H1 (cell line): ENCODE measurements at regions not wholly inside any gene's neighbourhood (a gene's known extent, or its start where the extent isn't known, plus 50 kb on each side); places are given as distances from the start of the nearest gene placed in this dataset.

ENCODE experiments used
- JUN ChIP-seq: IDR thresholded peaks from 2 replicates; pipeline ENCODE4 v1.6.1; 2011; ENCODE audit warnings: low read depth, mild to moderate bottlenecking, improper control_type of control experiment, low read length
- MAFK ChIP-seq: IDR thresholded peaks from 2 replicates; pipeline ENCODE4 v1.6.1; 2012; ENCODE audit warnings: low read depth, mild to moderate bottlenecking, improper control_type of control experiment, low read length
- POLR2A ChIP-seq, 2 experiments: IDR thresholded peaks; 1 replicate in 1 of 2; 2 replicates in 1 of 2; pipeline ENCODE4 v1.6.1; 2011; ENCODE audit warnings: low read depth in 2 of 2, low read length in 2 of 2, mild to moderate bottlenecking in 2 of 2; ENCODE audit errors: control extremely low read depth in 1 of 2
- RBBP5 ChIP-seq: IDR thresholded peaks from 2 replicates; pipeline ENCODE4 v1.7.1; 2012; ENCODE audit warnings: low read depth, mild to moderate bottlenecking, inconsistent platforms, low read length, moderate library complexity, borderline replicate concordance
- ZNF274 ChIP-seq: IDR thresholded peaks from 2 replicates; pipeline ENCODE4 v1.7.0; 2012; ENCODE audit warnings: low read length, borderline replicate concordance; ENCODE audit errors: extremely low read depth
- TF ChIP-seq, protein P1 (sequence below): fragments of 300-600 bp; sonication (generic); IDR thresholded peaks from 2 replicates; pipeline ENCODE4 v1.7.1; 2012; ENCODE audit warnings: low read length, moderate library complexity, mild to moderate bottlenecking, inconsistent platforms; ENCODE audit not compliant: insufficient replicate concordance
- TF ChIP-seq, protein P2 (sequence below): IDR thresholded peaks from 2 replicates; pipeline ENCODE4 v1.6.1; 2012; ENCODE audit warnings: inconsistent platforms
- TF ChIP-seq, protein P3 (sequence below), 3 experiments: IDR thresholded peaks; 1 replicate in 2 of 3; 2 replicates in 1 of 3; pipeline versions ENCODE4 v1.5.1 to v1.6.1; 2011; ENCODE audit warnings: low read length in 3 of 3, mild to moderate bottlenecking in 3 of 3, inconsistent platforms in 2 of 3, low read depth in 1 of 3, moderate library complexity in 1 of 3; ENCODE audit not compliant: insufficient read depth in 1 of 3; ENCODE audit errors: control extremely low read depth in 1 of 3

DNA sequence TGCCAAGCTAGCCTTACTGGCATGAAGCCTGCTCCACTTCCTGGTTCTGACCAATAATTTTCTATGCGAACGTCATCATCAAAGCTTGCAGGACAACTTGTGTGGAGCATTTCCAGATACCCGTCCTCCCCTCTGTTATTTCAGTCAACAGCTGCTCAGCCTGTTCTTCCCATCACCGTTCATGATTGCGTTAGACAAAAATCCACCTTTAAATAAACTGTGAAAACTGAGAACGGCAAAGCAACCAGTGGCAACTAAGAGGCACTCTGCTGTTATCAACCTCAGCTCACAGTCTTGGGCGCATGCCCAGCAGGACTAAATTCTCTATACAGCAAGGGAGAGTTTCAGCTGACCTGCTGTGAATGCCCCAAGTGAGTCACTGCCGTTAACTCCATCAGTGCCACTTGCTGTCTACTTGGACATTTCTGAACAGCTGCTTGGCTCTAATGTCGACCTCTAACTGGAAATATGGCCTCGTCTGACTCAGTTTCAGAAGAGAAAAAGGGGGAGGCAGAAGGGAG is 207.4 kb upstream of the RUNX1 start (continued):
- TF ChIP-seq, protein P1, sequence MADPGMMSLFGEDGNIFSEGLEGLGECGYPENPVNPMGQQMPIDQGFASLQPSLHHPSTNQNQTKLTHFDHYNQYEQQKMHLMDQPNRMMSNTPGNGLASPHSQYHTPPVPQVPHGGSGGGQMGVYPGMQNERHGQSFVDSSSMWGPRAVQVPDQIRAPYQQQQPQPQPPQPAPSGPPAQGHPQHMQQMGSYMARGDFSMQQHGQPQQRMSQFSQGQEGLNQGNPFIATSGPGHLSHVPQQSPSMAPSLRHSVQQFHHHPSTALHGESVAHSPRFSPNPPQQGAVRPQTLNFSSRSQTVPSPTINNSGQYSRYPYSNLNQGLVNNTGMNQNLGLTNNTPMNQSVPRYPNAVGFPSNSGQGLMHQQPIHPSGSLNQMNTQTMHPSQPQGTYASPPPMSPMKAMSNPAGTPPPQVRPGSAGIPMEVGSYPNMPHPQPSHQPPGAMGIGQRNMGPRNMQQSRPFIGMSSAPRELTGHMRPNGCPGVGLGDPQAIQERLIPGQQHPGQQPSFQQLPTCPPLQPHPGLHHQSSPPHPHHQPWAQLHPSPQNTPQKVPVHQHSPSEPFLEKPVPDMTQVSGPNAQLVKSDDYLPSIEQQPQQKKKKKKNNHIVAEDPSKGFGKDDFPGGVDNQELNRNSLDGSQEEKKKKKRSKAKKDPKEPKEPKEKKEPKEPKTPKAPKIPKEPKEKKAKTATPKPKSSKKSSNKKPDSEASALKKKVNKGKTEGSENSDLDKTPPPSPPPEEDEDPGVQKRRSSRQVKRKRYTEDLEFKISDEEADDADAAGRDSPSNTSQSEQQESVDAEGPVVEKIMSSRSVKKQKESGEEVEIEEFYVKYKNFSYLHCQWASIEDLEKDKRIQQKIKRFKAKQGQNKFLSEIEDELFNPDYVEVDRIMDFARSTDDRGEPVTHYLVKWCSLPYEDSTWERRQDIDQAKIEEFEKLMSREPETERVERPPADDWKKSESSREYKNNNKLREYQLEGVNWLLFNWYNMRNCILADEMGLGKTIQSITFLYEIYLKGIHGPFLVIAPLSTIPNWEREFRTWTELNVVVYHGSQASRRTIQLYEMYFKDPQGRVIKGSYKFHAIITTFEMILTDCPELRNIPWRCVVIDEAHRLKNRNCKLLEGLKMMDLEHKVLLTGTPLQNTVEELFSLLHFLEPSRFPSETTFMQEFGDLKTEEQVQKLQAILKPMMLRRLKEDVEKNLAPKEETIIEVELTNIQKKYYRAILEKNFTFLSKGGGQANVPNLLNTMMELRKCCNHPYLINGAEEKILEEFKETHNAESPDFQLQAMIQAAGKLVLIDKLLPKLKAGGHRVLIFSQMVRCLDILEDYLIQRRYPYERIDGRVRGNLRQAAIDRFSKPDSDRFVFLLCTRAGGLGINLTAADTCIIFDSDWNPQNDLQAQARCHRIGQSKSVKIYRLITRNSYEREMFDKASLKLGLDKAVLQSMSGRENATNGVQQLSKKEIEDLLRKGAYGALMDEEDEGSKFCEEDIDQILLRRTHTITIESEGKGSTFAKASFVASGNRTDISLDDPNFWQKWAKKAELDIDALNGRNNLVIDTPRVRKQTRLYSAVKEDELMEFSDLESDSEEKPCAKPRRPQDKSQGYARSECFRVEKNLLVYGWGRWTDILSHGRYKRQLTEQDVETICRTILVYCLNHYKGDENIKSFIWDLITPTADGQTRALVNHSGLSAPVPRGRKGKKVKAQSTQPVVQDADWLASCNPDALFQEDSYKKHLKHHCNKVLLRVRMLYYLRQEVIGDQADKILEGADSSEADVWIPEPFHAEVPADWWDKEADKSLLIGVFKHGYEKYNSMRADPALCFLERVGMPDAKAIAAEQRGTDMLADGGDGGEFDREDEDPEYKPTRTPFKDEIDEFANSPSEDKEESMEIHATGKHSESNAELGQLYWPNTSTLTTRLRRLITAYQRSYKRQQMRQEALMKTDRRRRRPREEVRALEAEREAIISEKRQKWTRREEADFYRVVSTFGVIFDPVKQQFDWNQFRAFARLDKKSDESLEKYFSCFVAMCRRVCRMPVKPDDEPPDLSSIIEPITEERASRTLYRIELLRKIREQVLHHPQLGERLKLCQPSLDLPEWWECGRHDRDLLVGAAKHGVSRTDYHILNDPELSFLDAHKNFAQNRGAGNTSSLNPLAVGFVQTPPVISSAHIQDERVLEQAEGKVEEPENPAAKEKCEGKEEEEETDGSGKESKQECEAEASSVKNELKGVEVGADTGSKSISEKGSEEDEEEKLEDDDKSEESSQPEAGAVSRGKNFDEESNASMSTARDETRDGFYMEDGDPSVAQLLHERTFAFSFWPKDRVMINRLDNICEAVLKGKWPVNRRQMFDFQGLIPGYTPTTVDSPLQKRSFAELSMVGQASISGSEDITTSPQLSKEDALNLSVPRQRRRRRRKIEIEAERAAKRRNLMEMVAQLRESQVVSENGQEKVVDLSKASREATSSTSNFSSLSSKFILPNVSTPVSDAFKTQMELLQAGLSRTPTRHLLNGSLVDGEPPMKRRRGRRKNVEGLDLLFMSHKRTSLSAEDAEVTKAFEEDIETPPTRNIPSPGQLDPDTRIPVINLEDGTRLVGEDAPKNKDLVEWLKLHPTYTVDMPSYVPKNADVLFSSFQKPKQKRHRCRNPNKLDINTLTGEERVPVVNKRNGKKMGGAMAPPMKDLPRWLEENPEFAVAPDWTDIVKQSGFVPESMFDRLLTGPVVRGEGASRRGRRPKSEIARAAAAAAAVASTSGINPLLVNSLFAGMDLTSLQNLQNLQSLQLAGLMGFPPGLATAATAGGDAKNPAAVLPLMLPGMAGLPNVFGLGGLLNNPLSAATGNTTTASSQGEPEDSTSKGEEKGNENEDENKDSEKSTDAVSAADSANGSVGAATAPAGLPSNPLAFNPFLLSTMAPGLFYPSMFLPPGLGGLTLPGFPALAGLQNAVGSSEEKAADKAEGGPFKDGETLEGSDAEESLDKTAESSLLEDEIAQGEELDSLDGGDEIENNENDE = no peak
- TF ChIP-seq, protein P2, sequence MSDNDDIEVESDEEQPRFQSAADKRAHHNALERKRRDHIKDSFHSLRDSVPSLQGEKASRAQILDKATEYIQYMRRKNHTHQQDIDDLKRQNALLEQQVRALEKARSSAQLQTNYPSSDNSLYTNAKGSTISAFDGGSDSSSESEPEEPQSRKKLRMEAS = no peak
- TF ChIP-seq MAFK (no peak), ZNF274 (no peak), JUN (no peak), POLR2A (IDR thresholded peaks at IDR 0.05; ENCODE audit: control extremely low read depth in 1 of 2, low read depth in 2 of 2, low read length in 2 of 2) (no peak), RBBP5 (no peak)
- TF ChIP-seq, protein P3, sequence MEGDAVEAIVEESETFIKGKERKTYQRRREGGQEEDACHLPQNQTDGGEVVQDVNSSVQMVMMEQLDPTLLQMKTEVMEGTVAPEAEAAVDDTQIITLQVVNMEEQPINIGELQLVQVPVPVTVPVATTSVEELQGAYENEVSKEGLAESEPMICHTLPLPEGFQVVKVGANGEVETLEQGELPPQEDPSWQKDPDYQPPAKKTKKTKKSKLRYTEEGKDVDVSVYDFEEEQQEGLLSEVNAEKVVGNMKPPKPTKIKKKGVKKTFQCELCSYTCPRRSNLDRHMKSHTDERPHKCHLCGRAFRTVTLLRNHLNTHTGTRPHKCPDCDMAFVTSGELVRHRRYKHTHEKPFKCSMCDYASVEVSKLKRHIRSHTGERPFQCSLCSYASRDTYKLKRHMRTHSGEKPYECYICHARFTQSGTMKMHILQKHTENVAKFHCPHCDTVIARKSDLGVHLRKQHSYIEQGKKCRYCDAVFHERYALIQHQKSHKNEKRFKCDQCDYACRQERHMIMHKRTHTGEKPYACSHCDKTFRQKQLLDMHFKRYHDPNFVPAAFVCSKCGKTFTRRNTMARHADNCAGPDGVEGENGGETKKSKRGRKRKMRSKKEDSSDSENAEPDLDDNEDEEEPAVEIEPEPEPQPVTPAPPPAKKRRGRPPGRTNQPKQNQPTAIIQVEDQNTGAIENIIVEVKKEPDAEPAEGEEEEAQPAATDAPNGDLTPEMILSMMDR (IDR thresholded peaks at IDR 0.05; ENCODE audit: control extremely low read depth in 1 of 3, insufficient read depth in 1 of 3, low read depth in 1 of 3, low read length in 3 of 3) = no peak
